ENCODE measurements at regions not wholly inside any gene's neighbourhood (a gene's known extent, or its start where the extent isn't known, plus 50 kb on each side); places are given as distances from the start of the nearest gene placed in this dataset.

DNA sequence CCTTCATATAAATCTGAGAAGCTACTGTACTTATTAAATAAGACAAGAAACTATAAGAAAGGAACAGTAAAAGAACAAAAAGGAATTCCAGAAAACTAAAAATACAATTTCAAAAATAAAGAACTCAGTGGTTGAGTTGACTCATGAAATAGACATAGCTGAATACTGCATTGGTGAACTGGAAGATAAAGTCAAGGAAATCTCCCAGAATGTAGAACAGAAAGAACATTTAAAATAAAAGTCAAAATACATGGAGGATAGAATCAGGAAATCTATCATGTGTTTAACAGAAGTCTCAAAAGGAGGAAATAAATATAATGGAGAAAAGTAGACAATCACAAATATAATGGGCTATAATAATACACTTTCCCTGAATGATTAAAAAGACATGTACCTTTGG is 136.4 kb upstream of the PMFBP1 start:
- no peak for DNase-seq

DNA sequence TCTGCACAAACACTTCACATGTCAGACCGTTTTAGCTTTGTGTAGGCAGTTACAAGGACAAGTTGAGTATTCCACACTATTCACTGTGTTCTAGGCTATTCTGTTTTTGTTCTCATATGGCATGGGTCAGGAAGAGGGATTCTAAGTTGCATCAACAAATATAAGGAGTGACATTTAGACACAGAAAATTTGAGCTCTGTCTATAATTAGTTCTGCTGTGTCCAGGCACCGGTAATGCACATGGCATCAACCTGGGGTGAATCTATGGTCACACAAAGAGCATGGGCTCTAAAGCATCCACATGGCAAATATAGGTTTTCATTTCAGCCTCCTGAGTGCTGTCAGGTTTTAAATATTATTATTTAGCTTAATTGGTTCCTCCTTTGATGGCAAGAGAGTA is 130.4 kb upstream of the PMFBP1 start:
- no peak for DNase-seq

DNA sequence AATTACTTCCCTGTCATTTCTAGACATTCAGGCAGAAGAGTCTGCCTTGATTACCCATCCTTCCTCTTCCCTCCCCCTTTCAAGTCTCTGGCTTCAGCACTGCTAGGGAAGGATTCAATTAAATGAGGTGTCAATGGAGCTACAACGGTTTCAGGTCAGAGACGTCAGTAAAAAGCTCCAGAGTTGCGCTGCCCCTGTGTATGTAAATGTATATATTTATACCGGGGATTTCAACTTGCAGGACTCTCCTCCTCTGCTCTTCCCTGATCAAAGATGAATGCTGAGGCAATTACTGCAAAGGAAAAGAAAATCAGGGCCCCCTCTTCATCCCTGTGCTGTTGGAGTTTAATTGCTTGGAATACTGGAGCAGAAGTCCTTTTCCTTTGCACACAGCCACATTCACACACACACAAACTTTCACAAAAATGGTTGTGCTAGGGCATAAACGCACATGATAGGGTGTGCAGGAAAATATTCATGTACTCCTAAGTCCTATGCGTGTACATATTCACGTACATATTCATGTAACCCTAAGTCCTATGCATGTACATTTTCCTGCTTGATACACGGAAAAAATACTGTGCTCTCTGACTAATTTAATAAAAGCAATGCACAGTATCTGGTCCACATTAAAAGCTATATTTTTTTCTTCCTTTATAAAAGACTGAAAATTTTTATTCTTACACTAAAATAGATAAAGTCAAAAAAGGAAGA is 129.7 kb upstream of the PMFBP1 start:
- DNase-seq: no peak

DNA sequence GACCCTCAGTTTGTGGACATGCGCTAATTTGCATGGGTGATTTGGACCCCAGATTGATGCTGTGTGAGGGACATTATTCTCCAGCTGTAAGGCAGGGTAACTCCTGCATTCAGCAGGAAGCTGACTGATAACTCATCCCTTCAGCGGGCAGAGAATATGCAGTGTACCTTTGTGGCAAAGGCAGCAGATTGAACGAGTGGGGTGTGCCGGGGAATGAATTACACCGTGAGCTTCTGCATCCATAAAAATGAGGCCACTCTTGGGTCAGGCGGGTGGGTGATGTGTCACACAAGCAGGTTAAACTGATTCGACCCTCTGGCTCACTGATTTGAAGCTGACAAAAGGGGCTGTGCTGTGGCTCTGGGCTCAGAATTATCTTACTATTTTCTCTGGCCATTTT is 128.9 kb upstream of the PMFBP1 start:
- DNase-seq: no peak

DNA sequence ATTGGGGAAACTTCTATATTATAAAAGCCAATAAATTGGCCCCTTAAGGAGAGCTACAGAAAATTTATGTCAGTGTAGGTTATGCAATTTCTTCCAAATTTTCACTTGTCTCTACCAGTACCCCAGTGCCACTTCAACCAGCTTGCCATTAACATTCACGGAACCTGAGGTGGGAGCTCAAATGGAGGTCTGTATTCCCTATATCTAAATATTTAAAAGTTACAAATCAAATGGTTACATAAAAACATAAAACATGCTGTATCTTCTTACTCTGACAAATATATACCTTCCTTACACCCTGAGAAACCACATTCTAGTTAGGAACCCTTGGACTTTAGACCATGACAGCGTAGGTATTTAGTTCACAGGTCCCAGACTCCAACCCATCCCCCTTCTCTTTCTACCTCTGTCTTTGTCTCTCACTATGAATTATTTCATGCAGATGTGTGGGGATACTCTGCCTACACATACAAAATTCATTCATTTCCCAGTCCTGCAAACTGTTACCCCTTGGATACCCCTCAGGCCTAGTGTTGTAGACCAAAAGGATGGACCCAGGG is 127.8 kb upstream of the PMFBP1 start:
- no peak for DNase-seq

DNA sequence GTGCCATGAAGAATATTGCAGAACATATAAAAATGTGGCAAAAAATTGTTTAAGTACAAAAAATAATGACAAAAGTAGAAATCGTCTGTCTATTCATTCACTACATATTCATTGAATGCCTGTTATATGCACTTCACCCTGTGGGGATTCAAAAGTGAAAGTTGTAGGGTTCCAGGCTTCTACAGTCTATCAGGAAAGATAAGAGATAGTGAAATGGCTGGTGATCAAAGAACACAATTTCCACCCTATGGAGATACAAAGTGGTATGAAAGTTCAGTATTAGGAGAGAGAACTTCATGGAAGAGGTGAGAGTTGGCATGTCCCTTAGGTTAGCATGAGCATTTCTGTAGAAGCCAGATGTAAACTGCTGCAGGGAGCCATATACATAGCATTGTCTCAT is 127.0 kb upstream of the PMFBP1 start:
- DNase-seq: no peak

DNA sequence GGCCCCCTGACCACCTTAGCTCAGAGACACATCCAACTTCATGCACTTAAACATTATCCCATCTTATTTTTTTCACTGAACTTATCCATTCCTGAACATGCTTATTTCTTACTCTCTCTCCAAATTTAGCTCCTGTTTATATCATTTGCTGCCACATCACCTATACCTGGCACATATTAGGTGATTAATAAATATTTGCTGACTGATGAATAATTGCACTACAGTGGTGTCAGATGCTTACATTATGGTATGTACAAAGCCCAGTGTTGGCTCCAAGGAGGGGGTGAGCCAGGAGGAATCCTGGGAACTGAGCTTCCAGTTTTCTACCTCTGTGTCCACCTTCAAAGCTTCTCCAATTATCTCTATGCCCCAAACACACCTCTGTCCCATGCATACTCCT is 124.0 kb upstream of the PMFBP1 start:
- DNase-seq: no peak

DNA sequence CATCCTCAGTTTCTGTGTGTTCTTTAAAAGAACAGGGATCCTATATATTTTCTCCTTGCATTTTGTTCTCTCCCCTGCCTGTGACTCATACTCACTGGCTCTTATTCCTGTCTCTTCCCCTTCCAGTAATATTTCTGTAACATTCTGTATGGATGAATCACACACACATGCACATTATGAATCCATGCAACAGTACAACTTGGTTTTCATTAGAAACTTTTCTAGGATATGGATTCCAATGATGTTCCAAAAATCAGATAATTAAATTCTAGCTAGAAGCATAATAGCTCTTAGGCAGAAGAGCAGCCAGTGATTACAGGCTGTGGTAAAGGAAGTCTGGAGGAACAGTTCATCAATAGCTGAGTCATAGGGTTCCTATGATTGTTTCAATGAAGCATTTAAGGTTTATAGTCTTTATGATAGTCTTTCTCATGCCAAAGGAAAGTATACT is 119.6 kb upstream of the PMFBP1 start:
- no peak for DNase-seq

DNA sequence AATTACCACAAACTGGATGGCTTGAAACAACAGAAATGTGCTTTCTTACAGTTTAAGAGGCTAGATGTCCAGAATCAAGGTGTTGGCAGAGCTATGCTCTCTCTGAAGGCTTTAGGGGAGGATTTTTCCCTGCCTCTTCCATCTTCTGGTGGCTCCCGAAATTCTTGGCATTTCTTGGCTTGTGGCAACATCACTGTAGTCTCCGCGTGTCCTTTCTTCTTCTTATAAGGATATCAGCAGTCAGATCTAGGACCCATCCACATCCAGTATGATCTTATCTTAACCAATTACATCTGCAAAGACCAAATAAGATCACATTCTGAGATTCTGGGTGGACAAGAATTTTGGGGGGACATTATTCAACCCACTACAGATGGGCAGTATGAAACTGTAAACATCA is 119.2 kb upstream of the PMFBP1 start:
- DNase-seq: no peak

DNA sequence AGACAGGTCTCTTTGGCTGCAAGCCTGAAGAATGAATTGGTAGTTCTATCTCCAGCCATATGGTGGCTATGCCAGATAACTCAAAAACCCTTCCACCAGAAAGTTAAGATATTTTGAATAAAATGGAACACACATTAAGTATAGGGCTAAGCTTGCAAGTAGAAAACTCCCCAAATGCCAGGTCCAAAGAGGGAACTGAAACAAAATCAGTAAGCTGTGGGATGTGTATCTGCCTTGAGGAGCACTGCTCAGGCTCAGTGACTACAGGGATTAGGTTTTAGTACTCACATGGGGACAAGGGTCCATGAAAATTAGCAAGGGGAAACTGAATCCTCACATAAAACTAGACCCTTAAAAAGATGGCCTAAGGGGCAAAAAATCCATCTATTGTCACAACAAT is 115.7 kb upstream of the PMFBP1 start:
- no peak for DNase-seq

DNA sequence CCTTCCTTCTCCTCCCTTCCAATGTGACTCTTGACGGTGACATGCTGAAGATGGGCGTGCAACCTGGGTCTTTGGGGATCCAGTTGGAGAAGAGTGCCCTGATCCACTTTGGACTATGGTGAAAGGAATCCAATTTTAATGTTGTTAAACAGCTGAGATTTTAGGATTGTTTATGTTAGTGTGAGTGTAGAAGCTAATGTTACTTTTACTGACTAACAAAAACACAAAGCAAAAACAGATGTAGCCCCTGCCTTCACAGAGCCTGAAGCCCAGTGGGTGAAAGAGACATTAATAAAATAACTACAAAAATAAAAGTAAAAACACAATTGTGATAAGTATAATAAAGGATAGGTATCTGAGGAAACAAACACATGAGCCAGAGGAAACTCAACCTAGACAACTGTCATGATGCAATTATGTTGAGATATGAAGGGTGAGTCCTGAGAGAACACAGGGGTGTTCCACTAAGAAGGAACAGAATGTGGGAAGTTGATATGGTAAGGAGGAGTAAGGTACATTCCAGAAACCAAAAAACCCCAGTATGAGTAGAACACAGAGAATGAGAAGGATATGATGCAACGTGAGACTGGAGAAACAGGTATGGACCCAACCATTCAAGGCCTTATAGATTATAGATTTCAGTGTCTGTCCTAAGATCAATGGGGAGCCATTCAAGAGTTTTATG is 115.1 kb upstream of the PMFBP1 start:
- no peak for DNase-seq

DNA sequence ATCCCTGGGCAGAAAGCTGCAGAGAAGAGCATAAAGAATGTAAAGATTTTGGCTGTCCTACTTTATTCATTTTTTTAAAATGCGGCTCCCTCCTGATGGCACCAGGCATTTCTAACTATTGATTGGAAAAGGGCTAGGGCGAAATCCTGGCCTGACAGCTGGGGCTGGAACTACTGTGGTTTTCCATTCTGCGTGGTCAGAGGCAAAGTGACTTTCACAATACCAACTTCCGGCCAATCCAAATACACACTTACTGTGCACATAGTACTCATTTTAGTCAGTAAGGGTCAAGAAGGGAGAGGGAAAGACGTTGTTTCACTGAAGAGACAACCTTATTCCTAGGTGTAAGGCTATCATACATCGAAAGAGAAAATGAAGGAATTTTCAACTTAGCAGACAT is 113.8 kb upstream of the PMFBP1 start:
- no peak for DNase-seq

DNA sequence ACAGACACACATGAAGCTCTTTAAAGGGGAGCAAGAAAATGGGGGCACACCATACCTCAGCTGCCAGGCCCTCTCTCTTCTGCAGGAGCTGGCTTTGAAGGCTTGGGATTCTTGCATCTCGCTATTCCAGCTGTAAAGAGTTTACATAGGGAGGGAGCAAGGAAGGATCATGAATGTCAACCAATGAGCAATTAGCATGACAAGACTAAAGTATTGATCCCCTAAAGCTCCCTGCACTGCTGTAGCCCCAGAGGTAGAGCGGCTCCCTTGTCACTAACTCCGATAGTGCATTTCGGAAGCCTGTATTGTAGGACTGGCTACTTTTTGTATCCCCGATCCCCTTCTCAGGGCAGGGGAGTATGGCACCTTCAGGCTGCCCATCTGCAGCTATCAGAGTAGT is 113.4 kb upstream of the PMFBP1 start:
- no peak for DNase-seq

DNA sequence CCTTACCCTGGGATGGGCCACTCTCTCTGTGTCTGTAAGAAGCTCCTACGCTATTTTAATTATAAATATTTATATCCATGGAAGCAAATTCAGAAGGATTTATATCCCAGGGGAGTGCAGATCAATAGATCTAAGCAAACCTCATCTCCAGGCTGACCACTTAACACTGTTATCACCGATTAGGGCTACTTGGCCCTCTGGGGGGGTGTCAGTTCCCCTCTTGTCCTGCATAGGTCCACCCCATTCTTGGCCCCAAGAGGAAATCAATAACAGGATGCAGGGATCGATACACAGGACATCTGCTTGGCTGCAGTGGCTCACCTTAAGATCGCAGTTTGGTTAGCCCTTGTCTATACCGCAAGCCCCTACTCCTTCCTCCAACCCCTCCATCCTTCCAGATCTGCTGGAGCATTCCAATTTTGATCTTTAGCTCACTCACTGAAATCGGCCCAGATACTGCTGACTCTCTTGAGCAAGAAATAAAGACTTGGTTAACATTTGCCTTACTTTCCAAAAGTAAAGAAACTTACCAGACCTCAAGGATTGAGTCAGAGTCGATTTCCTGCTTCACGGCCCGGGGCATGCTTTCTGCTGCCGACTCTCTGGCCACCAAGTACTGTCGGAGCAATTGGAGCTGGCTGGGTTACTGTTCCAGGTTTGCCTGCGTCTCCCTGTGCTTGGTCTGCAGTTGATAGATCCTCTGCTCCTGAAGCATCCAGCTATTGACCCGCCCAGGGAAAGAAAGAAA is 112.3 kb upstream of the PMFBP1 start:
- DNase-seq: no peak

DNA sequence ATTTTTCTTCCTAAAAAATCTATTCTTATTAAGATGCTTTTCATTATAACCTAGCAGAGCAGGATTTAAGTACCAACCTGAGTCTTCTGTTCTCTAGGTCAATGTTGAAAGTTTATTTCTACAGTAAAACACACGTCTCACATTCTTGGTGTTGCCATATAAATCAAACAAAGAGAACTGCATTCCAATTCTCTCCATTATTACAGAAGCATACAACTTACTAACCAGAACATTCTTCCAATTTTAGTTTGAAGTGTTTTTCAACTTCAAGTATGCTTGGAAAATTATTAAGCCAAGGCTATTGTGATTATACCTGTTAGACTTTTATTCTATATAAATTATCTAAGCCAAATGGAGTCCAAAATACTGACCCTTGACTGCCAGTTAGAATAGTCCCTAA is 110.4 kb upstream of the PMFBP1 start:
- no peak for DNase-seq

DNA sequence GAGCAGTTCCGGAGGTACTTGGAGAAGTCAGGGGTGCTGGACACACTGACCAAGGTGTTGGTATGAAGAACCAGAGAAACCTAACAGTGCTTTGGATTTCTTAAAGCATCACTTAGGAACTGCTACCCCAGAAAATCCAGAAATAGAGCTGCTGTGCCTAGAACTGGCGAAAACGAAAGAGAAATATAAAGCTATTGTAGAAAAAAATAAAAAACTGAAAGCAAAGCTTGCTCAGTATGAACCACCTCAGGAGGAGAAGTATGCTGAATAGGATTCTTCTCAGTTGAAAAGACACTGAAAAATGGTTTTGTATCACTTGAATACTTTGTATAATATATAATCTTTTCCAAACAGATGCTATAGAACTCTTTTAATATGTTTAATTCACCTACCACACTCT is 106.3 kb upstream of the PMFBP1 start:
- no peak for DNase-seq

DNA sequence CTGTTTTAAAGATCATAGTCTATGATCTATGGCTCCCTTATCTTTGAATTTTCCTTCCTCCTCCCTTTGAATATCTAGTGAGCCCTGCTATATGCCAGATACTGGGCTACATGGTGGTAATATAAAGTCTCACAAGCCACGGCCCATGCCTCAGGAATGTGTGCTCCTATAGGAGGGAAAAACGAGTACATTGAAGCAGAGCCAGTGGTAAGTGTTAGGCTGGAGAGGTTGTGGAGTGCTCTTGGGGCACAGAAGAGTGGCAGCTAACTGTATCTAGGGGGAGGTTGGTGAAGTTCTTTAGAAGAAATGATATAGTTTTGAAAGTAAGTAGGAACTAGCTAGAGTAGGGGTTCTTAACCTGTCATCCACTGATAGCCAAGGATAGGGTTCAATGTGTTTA is 105.8 kb upstream of the PMFBP1 start:
- DNase-seq: no peak

DNA sequence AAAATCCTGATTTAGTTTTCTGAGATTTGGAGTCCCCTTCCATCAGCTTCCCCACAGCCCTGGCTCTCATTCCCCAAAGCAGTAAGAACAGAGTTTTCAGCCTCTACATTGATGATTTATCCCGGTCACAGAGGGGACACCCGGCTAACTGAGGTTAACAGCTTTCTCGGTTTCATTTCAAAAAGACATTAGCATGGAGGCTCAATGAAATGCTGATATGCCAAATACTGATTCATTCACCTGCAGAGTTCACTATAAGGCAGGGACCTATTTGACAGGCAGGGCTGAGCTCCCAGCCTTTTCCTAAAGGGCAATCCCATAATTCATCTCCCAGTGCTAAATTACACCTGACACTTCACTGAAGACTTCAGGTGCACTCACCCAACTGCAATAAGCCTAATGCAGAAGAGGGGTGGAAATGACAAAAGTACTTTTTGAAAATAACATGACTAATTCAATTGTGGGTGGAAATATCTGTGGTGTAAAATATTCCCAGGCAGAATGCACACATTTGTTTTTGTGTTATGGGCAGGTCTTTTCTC is 99.8 kb upstream of the PMFBP1 start:
- no peak for DNase-seq

DNA sequence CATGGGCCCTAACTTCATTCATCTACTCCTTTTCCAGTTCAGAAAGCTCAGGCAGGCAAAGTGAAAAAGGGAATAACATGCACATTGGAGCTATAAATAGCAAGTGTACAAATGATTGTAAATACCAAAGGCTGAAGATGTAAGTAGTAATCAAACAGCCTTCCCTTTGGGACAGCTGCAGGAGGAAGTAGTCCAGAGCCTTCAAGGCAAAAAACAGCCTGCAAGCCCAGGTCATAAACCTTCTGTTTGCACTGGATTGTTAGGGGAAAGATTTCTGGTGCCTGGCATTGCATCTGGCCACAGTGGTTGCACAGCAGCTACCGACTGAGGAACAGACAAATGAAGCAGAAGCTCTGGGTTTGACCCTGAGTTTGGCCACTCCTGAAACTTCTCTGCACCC is 98.6 kb upstream of the PMFBP1 start:
- DNase-seq: no peak

DNA sequence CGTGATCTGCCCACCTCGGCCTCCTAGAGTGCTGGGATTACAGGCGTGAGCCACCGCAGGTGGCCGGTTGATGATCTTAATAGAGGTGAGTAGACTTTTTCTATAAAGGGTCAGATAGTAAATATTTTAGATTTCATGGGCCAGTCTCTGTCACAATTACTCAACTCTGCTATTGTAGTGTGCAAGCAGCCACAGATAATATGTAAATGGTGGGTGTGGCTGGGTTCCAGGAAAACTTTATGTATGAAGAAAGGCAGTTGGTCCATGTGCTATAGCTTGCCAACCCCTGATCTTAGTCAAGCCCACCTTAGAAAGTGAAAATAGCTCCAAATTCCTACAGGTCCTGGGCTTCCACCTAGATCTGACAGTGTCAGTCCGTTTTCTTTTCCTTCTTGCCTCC is 94.9 kb upstream of the PMFBP1 start:
- no peak for DNase-seq

DNA sequence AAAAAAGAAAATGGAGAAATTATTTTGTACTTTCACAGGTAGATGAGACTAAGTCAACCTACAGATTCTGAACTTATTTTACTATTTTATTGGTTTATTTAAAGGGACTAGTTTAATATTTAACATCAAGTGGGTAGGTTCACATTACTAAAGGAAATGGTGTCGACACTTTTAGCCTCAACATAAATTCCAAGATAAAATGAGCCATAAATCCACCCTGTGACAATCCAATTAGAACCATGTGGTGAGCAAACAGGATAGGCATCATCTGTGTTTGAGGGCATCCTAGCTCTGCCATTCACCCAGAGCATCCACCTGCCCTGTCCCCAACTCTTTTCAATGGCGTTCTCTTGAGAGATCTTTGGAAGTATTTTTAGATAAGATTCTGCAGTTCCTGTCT is 92.8 kb upstream of the PMFBP1 start:
- no peak for DNase-seq

DNA sequence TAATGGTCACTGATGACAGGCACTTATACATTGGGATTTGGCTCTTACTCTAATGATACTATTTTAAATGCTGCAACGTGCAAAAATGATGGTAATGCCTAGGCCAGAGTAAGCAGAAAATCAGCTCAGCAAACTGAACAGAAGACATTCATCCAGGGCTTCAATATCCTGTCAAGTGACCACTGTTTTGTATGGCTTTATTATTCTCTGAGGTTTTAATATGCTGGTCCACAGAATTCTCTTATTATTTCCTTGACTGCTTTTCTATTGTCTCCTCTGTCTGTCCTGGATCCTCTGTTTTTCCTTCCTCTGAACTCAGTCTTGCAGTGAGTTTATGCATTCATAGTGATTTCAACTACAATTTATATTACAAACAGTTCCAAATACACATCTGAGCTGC is 90.8 kb upstream of the PMFBP1 start:
- DNase-seq: no peak

DNA sequence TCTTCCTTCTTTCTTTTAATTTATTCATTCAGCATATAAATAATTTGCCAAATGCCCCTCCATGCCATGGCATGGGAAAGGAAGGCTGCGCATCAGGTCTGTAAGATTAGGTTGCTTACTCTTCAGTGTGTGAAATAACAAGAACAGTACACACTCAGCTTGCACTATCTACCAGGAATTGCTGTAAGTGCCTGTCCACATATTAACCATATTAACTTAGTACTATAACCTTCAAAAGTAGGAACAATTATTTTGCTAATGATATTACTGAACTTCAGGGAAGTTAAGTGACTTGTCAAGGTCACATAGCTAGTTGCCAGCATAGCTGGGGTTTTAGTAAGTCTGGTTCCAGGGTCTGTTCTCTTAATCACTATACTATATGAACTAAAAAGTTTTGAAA is 89.2 kb upstream of the PMFBP1 start:
- no peak for DNase-seq

Measured in cerebellar nuclear complex (tissue), 1 donor.